Upper lobe of right lung (tissue), 1 donor: ENCODE measurements at regions not wholly inside any gene's neighbourhood (a gene's known extent, or its start where the extent isn't known, plus 50 kb on each side); places are given as distances from the start of the nearest gene placed in this dataset.
"Not testable (repeated sequence)": the region's sequence is repeated elsewhere in the genome, so short reads cannot be mapped to it uniquely, and the experiment has no call there.

ENCODE experiments used
- ATAC-seq: fragments of 200-7000 bp; cut with Tn5 transposase; one replicate; pipeline ENCODE4 v1.9.1; 2020; ENCODE audit warnings: mild to moderate bottlenecking, moderate library complexity
- DNase-seq: peaks from one replicate; pipeline ENCODE4 v3.0.0-alpha.2; 2020
- H3K27ac ChIP-seq: fragments of 200-600 bp; one replicate; pipeline ENCODE4 v1.8.0; 2022
- H3K27me3 ChIP-seq: fragments of 200-600 bp; one replicate; pipeline ENCODE4 v1.8.0; 2022; ENCODE audit warnings: mild to moderate bottlenecking
- H3K36me3 ChIP-seq: fragments of 200-600 bp; one replicate; pipeline ENCODE4 v1.8.0; 2022
- H3K4me1 ChIP-seq: fragments of 200-600 bp; one replicate; pipeline ENCODE4 v1.8.0; 2022
- H3K4me3 ChIP-seq: fragments of 200-600 bp; one replicate; pipeline ENCODE4 v1.8.0; 2022; ENCODE audit warnings: mild to moderate bottlenecking
- H3K9me3 ChIP-seq: fragments of 200-600 bp; one replicate; pipeline ENCODE4 v1.8.0; 2022
- intact Hi-C: fragments of 100-400 bp; cut with DNase I; formaldehyde crosslinking; loops from one replicate; pipeline ENCODE4 v1.11.0; 2022
- TF ChIP-seq, protein P1 (sequence below): fragments of 200-600 bp; IDR thresholded peaks from one replicate; pipeline ENCODE4 v1.8.0; 2022; ENCODE audit warnings: antibody characterized with exemption
- donor health status: DM: no; HTN: yes; CAD: no; lungs with severe emphysema.

DNA sequence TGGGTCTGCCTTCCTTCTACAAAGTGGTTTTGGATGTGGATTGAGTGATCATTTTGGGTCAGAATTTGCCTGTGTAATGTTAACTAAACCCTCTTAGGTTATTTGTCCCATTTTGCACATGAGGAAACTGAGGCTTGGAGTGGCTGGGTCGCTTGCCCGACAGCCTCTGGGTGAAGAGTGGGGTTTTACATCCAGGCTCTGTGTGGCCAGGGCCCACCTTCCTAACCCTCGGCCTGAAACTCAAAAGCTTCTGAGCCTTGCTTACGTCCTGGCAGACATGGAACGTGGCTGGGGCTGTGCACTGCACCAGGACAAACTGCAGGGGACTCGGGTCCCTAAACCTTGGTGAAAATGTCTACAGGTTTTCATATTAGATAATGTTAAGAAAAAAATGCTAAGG lies 542.4 kb downstream of the TBC1D22A start:
- TF ChIP-seq, protein P1, sequence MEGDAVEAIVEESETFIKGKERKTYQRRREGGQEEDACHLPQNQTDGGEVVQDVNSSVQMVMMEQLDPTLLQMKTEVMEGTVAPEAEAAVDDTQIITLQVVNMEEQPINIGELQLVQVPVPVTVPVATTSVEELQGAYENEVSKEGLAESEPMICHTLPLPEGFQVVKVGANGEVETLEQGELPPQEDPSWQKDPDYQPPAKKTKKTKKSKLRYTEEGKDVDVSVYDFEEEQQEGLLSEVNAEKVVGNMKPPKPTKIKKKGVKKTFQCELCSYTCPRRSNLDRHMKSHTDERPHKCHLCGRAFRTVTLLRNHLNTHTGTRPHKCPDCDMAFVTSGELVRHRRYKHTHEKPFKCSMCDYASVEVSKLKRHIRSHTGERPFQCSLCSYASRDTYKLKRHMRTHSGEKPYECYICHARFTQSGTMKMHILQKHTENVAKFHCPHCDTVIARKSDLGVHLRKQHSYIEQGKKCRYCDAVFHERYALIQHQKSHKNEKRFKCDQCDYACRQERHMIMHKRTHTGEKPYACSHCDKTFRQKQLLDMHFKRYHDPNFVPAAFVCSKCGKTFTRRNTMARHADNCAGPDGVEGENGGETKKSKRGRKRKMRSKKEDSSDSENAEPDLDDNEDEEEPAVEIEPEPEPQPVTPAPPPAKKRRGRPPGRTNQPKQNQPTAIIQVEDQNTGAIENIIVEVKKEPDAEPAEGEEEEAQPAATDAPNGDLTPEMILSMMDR: no peak
- Histone ChIP-seq H3K36me3 (no peaks in the 10 kb centered on the region), H3K4me1 (no peaks in the 10 kb centered on the region), H3K27ac (no peak overlapping the region), H3K9me3 (no peaks in the 10 kb centered on the region), H3K27me3 (no peaks in the 10 kb centered on the region), H3K4me3 (no peak overlapping the region)
- intact Hi-C loops: no loop called here
- ATAC-seq (no peak), DNase-seq (no peak)

DNA sequence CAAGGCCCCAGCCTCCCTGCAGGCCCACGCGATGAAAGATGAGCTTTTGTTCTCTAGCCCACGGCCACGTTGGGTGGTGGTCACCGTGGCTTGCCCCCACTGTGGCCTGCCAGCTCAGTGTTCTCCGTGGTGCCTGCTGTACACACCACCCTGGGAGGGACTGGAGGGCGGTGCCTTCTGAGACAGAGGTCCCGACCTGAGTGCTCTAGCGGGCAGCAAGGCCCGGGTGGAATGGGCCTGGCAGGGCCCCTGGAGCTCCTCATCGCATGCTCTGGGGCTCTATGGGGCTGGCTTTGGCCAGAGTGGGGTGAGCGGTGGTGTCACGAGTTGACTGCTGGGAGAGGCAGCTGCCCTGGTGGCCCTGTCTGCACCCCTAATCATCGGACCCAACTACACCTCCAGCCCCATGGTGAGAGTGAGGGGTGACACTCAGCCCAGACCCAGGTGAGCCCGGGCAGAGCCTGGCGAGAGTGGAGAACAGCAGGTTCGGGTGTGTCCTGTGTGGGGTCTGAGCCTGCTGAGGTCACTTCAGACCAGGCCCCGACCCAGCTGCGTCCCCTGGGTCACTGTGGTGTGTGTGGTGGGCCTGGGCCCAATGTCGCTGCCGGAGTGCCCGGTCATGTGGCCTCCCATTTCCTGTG lies 541.9 kb downstream of the TBC1D22A start:
- Histone ChIP-seq H3K27ac (no peak overlapping the region), H3K27me3 (no peaks in the 10 kb centered on the region), H3K4me3 (no peak overlapping the region), H3K36me3 (no peaks in the 10 kb centered on the region), H3K9me3 (no peaks in the 10 kb centered on the region), H3K4me1 (no peaks in the 10 kb centered on the region)
- TF ChIP-seq, protein P1: no peak
- peak; percentile 56 for DNase-seq
- intact Hi-C loops: no loop called here
- no peak for ATAC-seq

- Histone ChIP-seq H3K27ac (no peak overlapping the region), H3K4me3 (no peak overlapping the region), H3K9me3 (no peaks in the 10 kb centered on the region), H3K27me3 (no peaks in the 10 kb centered on the region), H3K36me3 (no peaks in the 10 kb centered on the region), H3K4me1 (no peaks in the 10 kb centered on the region)
- DNase-seq (no peak), ATAC-seq (no peak)
- intact Hi-C loops: no loop called here
- TF ChIP-seq, protein P1: no peak
Measured at GRCh38 chr22:47303161-47303890, 540.9 kb downstream of the TBC1D22A start.

- H3K27me3 ChIP-seq, H3K27ac ChIP-seq, H3K9me3 ChIP-seq, H3K36me3 ChIP-seq, H3K4me1 ChIP-seq, H3K4me3 ChIP-seq, ATAC-seq, intact Hi-C loops, DNase-seq: not testable (repeated sequence)
Measured at GRCh38 chr22:47302587-47302986, 540.1 kb downstream of the TBC1D22A start.

DNA sequence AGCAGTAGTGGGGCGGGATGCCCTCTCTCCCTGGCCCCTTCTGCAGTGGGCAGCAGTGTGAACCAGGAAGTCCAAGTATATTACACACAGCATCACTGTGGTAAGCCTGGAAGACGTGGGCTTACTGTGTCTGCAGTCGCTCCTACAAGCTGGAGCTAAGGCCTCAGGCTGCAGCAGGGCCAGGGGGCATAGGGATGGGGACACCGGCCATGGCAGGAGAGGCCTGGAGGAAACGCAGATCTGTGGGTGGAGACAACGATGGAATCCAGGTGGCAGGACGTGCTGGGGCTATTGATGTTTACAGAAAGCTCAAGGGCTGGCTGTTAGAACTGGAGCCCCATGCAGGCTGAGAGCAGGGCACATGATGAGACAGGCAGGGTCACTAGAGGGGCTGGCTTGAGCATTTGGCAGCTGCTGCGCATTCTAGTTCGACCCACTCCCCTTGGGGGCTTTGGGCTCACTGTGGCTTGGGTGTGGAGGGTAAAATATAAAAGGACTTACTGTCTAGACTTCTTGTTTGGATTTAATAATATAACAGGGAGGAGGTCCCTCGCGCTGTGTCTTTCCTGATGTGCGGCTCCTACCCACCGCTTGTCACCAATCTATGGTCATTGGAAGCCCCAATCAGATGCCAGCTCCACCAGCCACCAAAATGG lies 539.5 kb downstream of the TBC1D22A start:
- no peaks in the 10 kb centered on the region for H3K36me3 ChIP-seq
- intact Hi-C loops: no loop called here
- no peak for DNase-seq
- ATAC-seq: no peak
- no peaks in the 10 kb centered on the region for H3K9me3 ChIP-seq
- H3K27ac ChIP-seq: no peak overlapping the region
- TF ChIP-seq, protein P1: no peak
- no peaks in the 10 kb centered on the region for H3K4me1 ChIP-seq
- no peaks in the 10 kb centered on the region for H3K27me3 ChIP-seq
- H3K4me3 ChIP-seq: no peak overlapping the region
